ENCODE measurements at regions not wholly inside any gene's neighbourhood (a gene's known extent, or its start where the extent isn't known, plus 50 kb on each side); places are given as distances from the start of the nearest gene placed in this dataset.

DNA sequence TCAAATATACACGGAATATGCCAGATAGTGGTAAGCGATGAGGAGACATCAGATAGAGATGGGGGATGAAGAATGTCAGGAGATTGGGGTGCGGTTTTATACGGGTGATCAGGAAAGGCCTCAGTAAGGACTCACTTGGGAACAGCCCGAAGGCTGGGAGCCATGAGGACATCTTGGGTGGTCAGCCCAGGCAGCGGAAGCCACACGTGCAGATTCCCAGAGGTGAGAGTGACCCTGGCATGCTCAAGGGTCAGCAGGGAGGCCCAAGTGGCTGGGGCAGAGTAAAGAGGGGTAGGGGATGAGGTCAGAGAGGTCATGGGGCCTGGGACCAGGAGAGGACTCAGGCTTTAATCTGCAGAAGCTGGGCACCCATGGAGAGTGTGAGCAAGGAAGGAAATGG, 106.6 kb downstream of the MATN1 start:
- H3K27ac ChIP-seq (ENCODE audit: low read depth, low read length) = no peak overlapping the region
- H3K9me3 ChIP-seq (ENCODE audit: low read length) = no peaks in the 10 kb centered on the region
- no peaks in the 10 kb centered on the region for H3K4me1 ChIP-seq (ENCODE audit: insufficient read depth, low read length)
- no peak overlapping the region for H3K4me3 ChIP-seq (ENCODE audit: low read depth in 1 of 2, low read length in 2 of 2)
- no peaks in the 10 kb centered on the region for H3K36me3 ChIP-seq (ENCODE audit: insufficient read depth, low read length)
- H3K27me3 ChIP-seq (ENCODE audit: control insufficient read depth in 1 of 2, insufficient read depth in 2 of 2, low read length in 2 of 2) = no peaks in the 10 kb centered on the region
- no peak overlapping the region for H3K9ac ChIP-seq (ENCODE audit: low read length)

DNA sequence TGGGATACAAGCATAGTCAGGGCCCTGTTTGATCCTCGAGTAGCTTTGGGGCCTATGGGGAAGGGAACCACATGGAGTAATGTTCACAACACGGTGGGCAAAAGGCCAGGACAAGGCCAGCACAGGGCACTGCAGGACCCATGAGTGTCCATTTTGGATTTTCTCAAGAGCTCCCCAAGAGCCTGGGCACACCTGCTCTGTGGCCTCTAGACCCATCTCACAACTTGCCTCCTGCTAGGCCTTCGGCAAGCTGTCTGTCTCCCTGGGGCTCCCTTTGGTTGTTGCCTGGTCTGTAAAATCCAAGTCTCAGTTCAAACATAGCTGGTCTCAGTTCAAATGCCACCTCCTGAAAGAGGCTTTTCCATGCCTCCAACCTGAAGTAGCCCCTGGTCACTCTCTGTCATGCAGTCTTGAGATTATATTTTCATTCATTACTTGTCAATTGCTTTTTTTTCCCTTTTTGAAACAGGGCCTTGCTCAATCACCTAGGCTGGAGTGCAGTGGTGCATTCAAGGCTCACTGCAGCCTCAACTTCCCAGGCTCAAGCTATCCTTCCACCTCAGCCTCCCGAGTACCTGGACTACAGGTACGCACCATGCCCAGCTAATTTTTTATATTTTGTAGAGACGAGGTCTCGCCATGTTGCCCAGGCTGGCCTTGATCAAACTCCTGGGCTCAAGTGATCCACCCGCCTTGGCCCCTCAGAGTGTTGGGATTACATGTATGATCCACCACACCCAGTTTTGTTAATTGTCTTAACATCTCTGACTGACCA, 107.4 kb downstream of the MATN1 start:
- Histone ChIP-seq H3K9ac (ENCODE audit: low read length) (no peak overlapping the region), H3K4me3 (ENCODE audit: low read depth in 1 of 2, low read length in 2 of 2) (no peak overlapping the region), H3K27me3 (ENCODE audit: control insufficient read depth in 1 of 2, insufficient read depth in 2 of 2, low read length in 2 of 2) (no peaks in the 10 kb centered on the region), H3K9me3 (ENCODE audit: low read length) (no peaks in the 10 kb centered on the region), H3K27ac (ENCODE audit: low read depth, low read length) (no peak overlapping the region), H3K36me3 (ENCODE audit: insufficient read depth, low read length) (no peaks in the 10 kb centered on the region), H3K4me1 (ENCODE audit: insufficient read depth, low read length) (no peaks in the 10 kb centered on the region)

DNA sequence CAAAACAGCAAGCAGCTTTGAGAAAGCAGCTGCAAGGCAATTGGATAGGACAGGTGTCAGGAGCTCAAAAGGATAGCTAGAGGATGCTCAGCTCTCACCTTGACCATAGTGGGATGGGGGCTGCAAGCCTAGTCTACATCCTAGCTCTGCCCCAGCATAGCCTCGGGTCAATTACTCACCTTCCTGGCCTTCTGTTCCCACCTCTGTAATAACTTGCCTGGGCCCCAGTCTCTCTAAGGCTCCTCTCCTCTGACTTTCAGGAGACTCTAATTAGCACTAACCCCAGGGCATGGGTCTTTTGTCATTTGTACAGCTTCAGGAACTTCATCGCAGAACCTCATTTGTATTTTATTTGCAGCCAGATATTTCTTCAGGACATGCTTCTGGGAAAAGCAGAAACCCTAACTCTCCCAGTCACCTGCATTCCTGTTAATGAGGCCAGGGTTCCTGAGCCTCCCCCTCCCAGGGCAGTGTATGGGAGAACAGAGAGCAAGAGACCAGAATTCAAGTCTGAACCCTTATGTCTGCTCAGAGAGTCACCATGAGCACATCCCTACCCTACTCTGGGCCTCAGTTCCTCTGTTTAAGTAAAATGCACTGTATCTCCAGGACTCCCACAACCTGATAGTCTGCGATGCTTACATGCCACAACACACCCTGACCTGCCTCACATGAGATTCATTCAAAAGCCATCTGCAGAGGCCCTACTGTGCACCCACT, 108.1 kb downstream of the MATN1 start:
- no peaks in the 10 kb centered on the region for H3K36me3 ChIP-seq (ENCODE audit: insufficient read depth, low read length)
- H3K27me3 ChIP-seq (ENCODE audit: control insufficient read depth in 1 of 2, insufficient read depth in 2 of 2, low read length in 2 of 2) = no peaks in the 10 kb centered on the region
- no peaks in the 10 kb centered on the region for H3K9me3 ChIP-seq (ENCODE audit: low read length)
- H3K9ac ChIP-seq (ENCODE audit: low read length) = no peak overlapping the region
- no peak overlapping the region for H3K27ac ChIP-seq (ENCODE audit: low read depth, low read length)
- no peaks in the 10 kb centered on the region for H3K4me1 ChIP-seq (ENCODE audit: insufficient read depth, low read length)
- H3K4me3 ChIP-seq (ENCODE audit: low read depth in 1 of 2, low read length in 2 of 2) = no peak overlapping the region

DNA sequence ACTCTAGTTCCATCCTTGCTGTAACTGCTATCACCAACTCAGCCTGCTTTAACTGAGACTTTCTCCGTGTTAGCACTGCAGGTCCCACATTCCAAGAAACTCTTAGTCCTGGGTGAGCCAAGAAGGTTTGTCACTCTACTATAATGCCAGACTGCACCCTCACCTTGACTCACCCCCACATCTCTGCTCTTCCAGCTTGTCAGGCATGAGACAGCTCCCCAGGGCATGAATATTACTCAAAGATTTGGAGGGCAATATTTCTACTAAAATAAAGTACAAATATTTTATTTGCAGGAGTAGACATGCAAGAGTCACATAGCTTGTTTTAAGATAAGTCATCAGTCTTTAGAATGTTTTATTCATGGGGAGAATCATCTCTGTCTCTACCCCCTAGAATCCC, 110.2 kb downstream of the MATN1 start:
- Histone ChIP-seq H3K4me1 (ENCODE audit: insufficient read depth, low read length) (no peaks in the 10 kb centered on the region), H3K9ac (ENCODE audit: low read length) (no peak overlapping the region), H3K27me3 (ENCODE audit: control insufficient read depth in 1 of 2, insufficient read depth in 2 of 2, low read length in 2 of 2) (no peaks in the 10 kb centered on the region), H3K36me3 (ENCODE audit: insufficient read depth, low read length) (no peaks in the 10 kb centered on the region), H3K4me3 (ENCODE audit: low read depth in 1 of 2, low read length in 2 of 2) (no peak overlapping the region), H3K27ac (ENCODE audit: low read depth, low read length) (no peak overlapping the region), H3K9me3 (ENCODE audit: low read length) (no peaks in the 10 kb centered on the region)

DNA sequence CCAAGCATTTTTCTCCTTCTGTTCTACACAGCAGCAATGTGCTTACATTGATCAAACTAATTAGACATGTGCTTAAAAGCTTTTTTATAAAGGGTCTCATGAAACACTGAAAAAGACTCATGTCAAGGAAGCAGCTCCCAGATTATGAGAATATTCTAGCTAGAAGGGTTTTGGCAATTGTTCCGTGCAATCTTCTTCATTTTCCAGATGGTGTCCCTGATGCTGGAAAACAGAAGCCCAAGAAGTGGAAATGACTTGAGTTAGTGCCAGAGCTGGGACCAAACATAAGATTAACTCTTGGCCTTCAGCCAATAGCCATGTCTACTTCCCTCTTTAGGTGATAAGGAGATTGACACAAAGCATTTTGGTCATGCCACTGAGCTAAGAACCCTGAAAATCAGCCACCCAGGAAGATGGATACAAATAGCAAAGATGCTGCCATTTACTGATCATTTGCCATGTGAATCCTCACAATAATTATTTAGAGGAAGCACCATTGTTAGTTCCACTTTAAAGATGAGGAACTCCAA, 110.8 kb downstream of the MATN1 start:
- Histone ChIP-seq H3K27me3 (ENCODE audit: control insufficient read depth in 1 of 2, insufficient read depth in 2 of 2, low read length in 2 of 2) (no peaks in the 10 kb centered on the region), H3K27ac (ENCODE audit: low read depth, low read length) (no peak overlapping the region), H3K36me3 (ENCODE audit: insufficient read depth, low read length) (no peaks in the 10 kb centered on the region), H3K4me1 (ENCODE audit: insufficient read depth, low read length) (no peaks in the 10 kb centered on the region), H3K4me3 (ENCODE audit: low read depth in 1 of 2, low read length in 2 of 2) (no peak overlapping the region), H3K9me3 (ENCODE audit: low read length) (no peaks in the 10 kb centered on the region), H3K9ac (ENCODE audit: low read length) (no peak overlapping the region)

DNA sequence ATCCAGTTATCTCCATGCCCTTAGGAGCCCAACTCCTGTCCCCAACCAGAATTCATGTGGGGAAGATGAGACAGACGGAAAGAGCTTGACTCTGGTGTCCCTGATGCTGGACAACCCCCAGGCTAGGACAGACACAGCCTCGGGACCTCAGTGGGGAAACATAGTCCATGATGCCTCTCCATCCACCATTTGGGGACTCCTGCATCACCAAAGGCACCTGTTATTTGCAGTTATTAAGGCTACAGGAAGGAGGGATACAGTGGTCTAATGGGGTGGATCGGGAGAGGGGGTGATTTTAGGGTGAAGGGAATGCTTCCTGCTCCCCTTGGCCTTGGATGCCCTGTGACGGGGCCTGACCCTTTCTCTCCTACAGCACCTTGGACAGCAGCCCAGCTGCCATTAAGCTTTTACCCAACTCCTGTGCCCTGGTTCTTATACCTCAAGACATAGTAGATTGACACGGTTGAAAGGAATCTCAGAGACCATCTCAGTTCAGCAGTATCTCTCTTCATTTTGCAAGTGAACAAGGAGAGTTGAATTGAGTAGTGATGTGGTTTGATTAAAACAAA, 111.6 kb downstream of the MATN1 start:
- Histone ChIP-seq H3K9ac (ENCODE audit: low read length) (no peak overlapping the region), H3K36me3 (ENCODE audit: insufficient read depth, low read length) (no peaks in the 10 kb centered on the region), H3K4me1 (ENCODE audit: insufficient read depth, low read length) (no peaks in the 10 kb centered on the region), H3K27ac (ENCODE audit: low read depth, low read length) (no peak overlapping the region), H3K27me3 (ENCODE audit: control insufficient read depth in 1 of 2, insufficient read depth in 2 of 2, low read length in 2 of 2) (no peaks in the 10 kb centered on the region), H3K9me3 (ENCODE audit: low read length) (no peaks in the 10 kb centered on the region), H3K4me3 (ENCODE audit: low read depth in 1 of 2, low read length in 2 of 2) (no peak overlapping the region)

DNA sequence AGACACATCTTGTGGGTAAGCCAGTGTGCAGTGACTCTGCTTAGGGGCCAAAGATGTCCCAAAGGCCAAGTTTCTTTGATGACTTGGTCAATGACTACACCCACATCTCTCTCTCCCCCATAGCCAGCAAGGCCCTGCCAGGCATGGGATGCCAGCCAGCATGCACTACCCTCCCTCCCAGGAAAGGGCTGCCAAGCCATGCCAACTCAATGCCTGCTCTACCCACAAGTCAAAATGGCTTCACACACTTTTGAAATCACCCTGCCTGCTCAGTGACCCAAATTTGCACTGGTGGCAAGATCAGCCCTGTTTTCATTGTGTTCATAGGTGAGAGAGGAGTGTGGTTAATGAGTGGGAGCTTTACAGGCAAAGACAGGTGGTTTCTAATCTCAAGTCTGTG, 112.5 kb downstream of the MATN1 start:
- H3K9ac ChIP-seq (ENCODE audit: low read length) = no peak overlapping the region
- H3K36me3 ChIP-seq (ENCODE audit: insufficient read depth, low read length) = no peaks in the 10 kb centered on the region
- no peaks in the 10 kb centered on the region for H3K4me1 ChIP-seq (ENCODE audit: insufficient read depth, low read length)
- no peaks in the 10 kb centered on the region for H3K27me3 ChIP-seq (ENCODE audit: control insufficient read depth in 1 of 2, insufficient read depth in 2 of 2, low read length in 2 of 2)
- no peaks in the 10 kb centered on the region for H3K9me3 ChIP-seq (ENCODE audit: low read length)
- H3K4me3 ChIP-seq (ENCODE audit: low read depth in 1 of 2, low read length in 2 of 2) = no peak overlapping the region
- H3K27ac ChIP-seq (ENCODE audit: low read depth, low read length) = no peak overlapping the region

DNA sequence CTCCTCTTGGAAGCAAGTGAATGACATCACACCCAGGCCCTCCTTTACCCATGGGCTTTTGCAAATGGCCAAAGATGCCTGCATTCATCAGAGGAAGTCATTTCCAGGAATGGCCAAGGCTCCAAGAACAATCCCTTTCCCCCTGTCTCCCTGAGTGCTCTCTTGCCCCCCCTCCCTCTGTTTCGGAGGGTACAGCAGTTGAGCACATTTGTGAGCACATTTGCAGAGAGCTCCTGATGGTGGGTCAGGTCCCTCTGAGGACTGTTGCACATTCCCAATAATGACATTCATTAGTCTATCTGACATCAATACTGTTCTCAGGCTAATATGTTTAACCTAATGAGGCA, 113.4 kb downstream of the MATN1 start:
- no peak overlapping the region for H3K9ac ChIP-seq (ENCODE audit: low read length)
- no peaks in the 10 kb centered on the region for H3K27me3 ChIP-seq (ENCODE audit: control insufficient read depth in 1 of 2, insufficient read depth in 2 of 2, low read length in 2 of 2)

DNA sequence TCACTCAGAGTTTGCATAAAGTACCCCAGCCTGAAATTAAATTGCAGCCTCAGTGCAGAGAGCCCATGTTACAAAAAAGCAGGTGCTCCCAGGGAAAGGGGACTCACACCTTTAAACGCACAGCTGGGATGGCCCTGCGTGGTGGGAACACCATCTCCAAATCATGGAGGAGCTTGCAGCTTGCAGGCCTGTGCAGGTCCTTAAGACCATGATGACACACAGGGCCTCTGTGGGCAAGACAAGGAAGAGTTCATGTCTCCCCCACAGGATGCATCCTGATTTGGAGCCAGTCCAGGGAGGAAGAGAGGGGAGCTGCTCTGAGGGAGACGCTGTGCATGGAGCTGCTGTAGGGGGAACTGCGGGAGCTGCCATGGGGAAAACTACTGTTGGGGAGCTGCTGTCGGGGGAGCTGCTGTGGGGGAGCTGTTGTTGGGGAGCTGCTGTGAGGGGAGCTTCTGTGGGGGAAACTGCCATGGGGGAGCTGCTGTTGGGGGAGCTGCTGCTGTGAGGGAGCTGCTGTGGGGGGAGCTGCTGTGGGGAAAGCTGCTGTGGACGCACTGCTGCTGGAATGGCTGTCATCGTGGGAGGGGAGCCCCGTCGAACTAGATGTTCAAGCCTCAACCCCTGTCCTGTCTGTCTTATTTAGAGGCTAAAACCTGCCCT, 113.9 kb downstream of the MATN1 start:
- Histone ChIP-seq H3K27ac (ENCODE audit: low read depth, low read length) (no peak overlapping the region), H3K9ac (ENCODE audit: low read length) (no peak overlapping the region), H3K27me3 (ENCODE audit: control insufficient read depth in 1 of 2, insufficient read depth in 2 of 2, low read length in 2 of 2) (no peaks in the 10 kb centered on the region), H3K36me3 (ENCODE audit: insufficient read depth, low read length) (no peaks in the 10 kb centered on the region), H3K4me1 (ENCODE audit: insufficient read depth, low read length) (no peaks in the 10 kb centered on the region), H3K9me3 (ENCODE audit: low read length) (no peaks in the 10 kb centered on the region), H3K4me3 (ENCODE audit: low read depth in 1 of 2, low read length in 2 of 2) (no peak overlapping the region)

More for the DNA sequence above, 113.4 kb downstream of the MATN1 start:
- no peak overlapping the region for H3K27ac ChIP-seq (ENCODE audit: low read depth, low read length)
- H3K4me1 ChIP-seq (ENCODE audit: insufficient read depth, low read length) = no peaks in the 10 kb centered on the region
- no peaks in the 10 kb centered on the region for H3K36me3 ChIP-seq (ENCODE audit: insufficient read depth, low read length)
- no peak overlapping the region for H3K4me3 ChIP-seq (ENCODE audit: low read depth in 1 of 2, low read length in 2 of 2)
- no peaks in the 10 kb centered on the region for H3K9me3 ChIP-seq (ENCODE audit: low read length)

DNA sequence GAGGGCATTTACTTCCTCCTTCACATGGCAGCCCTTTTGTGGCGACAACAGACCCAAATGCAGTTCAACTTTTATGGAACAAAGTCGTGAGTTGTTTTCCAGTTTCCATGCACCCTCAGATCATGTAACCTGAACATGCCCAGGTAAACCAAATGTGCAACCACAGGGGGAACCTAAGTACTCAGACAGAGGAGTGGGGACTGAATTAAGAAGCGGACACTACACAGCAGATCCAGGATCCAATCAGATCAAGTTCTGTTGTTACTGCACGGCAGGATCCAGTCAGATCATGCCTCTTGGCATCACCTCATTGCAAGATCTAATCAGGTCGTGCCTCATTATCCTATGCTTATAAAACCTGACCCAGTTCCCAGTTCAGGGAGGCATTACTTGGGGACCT, 115.7 kb downstream of the MATN1 start:
- no peaks in the 10 kb centered on the region for H3K27me3 ChIP-seq (ENCODE audit: control insufficient read depth in 1 of 2, insufficient read depth in 2 of 2, low read length in 2 of 2)
- H3K27ac ChIP-seq (ENCODE audit: low read depth, low read length) = no peak overlapping the region
- H3K4me3 ChIP-seq (ENCODE audit: low read depth in 1 of 2, low read length in 2 of 2) = no peak overlapping the region
- no peaks in the 10 kb centered on the region for H3K36me3 ChIP-seq (ENCODE audit: insufficient read depth, low read length)
- no peaks in the 10 kb centered on the region for H3K4me1 ChIP-seq (ENCODE audit: insufficient read depth, low read length)
- H3K9me3 ChIP-seq (ENCODE audit: low read length) = no peaks in the 10 kb centered on the region
- H3K9ac ChIP-seq (ENCODE audit: low read length) = no peak overlapping the region

DNA sequence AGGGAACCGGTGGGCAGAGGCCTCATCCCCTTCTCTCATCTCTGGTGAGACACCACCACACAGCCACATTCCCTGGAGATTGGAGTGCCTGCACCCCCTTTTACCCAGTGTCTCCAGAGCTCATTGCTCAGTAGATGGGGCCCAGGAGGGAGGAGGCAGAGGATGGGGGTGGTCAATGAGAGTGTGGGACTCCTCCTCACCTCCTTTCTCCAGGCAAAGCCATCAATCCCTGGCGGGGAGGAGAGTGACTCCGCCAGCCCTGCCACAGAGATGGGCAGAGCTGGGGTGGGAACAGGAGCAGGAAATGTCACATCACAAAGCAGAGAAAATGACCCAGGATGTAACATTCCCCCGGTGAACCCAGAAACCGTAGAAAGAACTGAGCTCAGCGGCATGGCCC, 117.2 kb downstream of the MATN1 start:
- H3K4me1 ChIP-seq (ENCODE audit: insufficient read depth, low read length) = no peaks in the 10 kb centered on the region
- no peak overlapping the region for H3K9ac ChIP-seq (ENCODE audit: low read length)
- no peak overlapping the region for H3K27ac ChIP-seq (ENCODE audit: low read depth, low read length)
- H3K27me3 ChIP-seq (ENCODE audit: control insufficient read depth in 1 of 2, insufficient read depth in 2 of 2, low read length in 2 of 2) = no peaks in the 10 kb centered on the region
- H3K4me3 ChIP-seq (ENCODE audit: low read depth in 1 of 2, low read length in 2 of 2) = no peak overlapping the region
- no peaks in the 10 kb centered on the region for H3K9me3 ChIP-seq (ENCODE audit: low read length)
- no peaks in the 10 kb centered on the region for H3K36me3 ChIP-seq (ENCODE audit: insufficient read depth, low read length)

Measured in muscle layer of colon (tissue), 2 donors.